ENCODE measurements at regions not wholly inside any gene's neighbourhood (a gene's known extent, or its start where the extent isn't known, plus 50 kb on each side); places are given as distances from the start of the nearest gene placed in this dataset.

DNA sequence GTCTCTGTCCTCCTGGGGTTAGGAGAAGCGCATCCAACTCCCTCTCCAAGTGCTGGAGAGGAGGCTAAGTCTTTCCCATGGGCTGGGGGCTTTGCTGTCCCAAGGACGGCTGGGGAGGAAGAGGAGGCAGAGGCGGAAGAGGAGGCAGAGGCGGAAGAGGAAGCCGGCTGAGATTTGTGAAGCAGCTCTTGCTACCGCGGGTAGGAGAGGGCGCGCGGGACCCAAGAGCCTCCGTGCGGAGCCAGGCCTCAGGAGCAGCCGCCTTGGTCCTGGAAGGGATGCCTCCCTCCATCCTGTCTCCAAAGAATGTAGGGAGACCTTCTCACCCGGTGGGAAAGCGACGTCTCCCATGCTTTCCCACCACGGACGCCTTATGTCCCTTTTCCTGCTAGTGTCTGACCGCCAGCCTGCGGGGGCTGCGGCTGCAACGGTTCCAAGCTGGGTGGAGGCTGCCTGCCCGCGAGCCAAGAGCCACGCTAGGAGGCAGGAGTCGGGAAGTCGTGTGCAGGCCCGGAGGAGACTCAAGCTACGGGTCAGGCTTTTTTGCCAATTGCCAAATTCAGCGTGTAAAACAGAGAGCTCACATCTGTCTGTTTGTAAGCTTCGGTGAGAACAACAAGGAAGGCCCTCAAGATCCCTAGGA, 320.3 kb downstream of the FAM72C start:
- TF ChIP-seq, protein P1, sequence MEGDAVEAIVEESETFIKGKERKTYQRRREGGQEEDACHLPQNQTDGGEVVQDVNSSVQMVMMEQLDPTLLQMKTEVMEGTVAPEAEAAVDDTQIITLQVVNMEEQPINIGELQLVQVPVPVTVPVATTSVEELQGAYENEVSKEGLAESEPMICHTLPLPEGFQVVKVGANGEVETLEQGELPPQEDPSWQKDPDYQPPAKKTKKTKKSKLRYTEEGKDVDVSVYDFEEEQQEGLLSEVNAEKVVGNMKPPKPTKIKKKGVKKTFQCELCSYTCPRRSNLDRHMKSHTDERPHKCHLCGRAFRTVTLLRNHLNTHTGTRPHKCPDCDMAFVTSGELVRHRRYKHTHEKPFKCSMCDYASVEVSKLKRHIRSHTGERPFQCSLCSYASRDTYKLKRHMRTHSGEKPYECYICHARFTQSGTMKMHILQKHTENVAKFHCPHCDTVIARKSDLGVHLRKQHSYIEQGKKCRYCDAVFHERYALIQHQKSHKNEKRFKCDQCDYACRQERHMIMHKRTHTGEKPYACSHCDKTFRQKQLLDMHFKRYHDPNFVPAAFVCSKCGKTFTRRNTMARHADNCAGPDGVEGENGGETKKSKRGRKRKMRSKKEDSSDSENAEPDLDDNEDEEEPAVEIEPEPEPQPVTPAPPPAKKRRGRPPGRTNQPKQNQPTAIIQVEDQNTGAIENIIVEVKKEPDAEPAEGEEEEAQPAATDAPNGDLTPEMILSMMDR (IDR thresholded peaks at IDR 0.05), result no peak
- no peak for TF ChIP-seq POLR2A (IDR thresholded peaks at IDR 0.05)

All from Peyer's patch (tissue), 4 donors.